Tibial artery (tissue), 4 donors: ENCODE measurements at regions not wholly inside any gene's neighbourhood (a gene's known extent, or its start where the extent isn't known, plus 50 kb on each side); places are given as distances from the start of the nearest gene placed in this dataset.

Source experiments
- DNase-seq, 2 donors: peaks; one replicate each; pipeline ENCODE4 v3.0.0-alpha.2; 2019
- H3K27ac ChIP-seq, 2 donors: fragments of 200-600 bp; sonication (generic) in 1 of 2; 1 replicate in 1 of 2; 2 replicates in 1 of 2; pipeline ENCODE4 v1.5.1; 2018 to 2019; ENCODE audit warnings: mild to moderate bottlenecking in 1 of 2
- H3K27me3 ChIP-seq, 2 donors: fragments of 200-600 bp; sonication (generic) in 1 of 2; one replicate each; pipeline versions ENCODE4 v1.5.1 to v1.6.0; 2016 to 2019
- H3K36me3 ChIP-seq, 3 donors: fragments of 200-600 bp; sonication (generic) in 2 of 3; one replicate each; pipeline ENCODE4 v1.5.1; 2016 to 2019; ENCODE audit warnings: mild to moderate bottlenecking in 2 of 3
- H3K4me1 ChIP-seq, 4 donors: fragments of 200-600 bp; sonication (generic) in 2 of 4; 1 replicate in 3 of 4; 2 replicates in 1 of 4; pipeline ENCODE4 v1.5.1; 2016 to 2019
- H3K4me3 ChIP-seq, 2 donors: fragments of 200-600 bp; sonication (generic) in 1 of 2; 1 replicate in 1 of 2; 2 replicates in 1 of 2; pipeline ENCODE4 v1.5.1; 2018 to 2019; ENCODE audit warnings: mild to moderate bottlenecking in 2 of 2
- H3K9me3 ChIP-seq, 3 donors: fragments of 200-600 bp; sonication (generic) in 1 of 3; one replicate each; pipeline ENCODE4 v1.5.1; 2016 to 2019
- intact Hi-C: fragments of 100-400 bp; cut with DNase I; formaldehyde crosslinking; loops from one replicate; pipeline ENCODE4 v1.15.0; 2023; ENCODE audit warnings: low total_unique reads
- TF ChIP-seq, protein P1 (sequence below), 2 experiments: fragments of 200-600 bp in 1 of 2; fragments of 450-650 bp in 1 of 2; IDR thresholded peaks; one replicate each; pipeline ENCODE4 v1.5.1; 2017 to 2019; ENCODE audit warnings: antibody characterized with exemption in 2 of 2, mild to moderate bottlenecking in 1 of 2, moderate library complexity in 1 of 2

DNA sequence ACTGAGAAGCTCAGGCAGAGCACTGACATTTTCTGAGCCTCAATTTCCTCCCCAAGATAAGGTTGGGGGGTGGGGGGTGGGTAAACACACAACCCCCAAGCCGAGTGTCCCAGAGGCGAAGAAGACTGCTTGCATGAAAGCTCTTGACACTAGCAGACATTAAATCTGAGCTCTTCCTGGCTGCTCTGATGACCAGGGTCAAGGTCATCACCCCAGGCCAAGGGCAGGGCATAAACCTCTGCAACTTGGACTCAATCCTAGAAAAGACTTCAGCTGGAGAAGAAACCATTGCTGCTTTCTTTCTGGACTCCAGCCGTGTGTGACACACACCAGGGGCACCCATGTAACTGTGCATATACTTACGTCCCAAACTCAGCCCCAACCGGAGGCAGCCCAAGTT is 109.0 kb downstream of the BANF2 start:
- TF ChIP-seq, protein P1, sequence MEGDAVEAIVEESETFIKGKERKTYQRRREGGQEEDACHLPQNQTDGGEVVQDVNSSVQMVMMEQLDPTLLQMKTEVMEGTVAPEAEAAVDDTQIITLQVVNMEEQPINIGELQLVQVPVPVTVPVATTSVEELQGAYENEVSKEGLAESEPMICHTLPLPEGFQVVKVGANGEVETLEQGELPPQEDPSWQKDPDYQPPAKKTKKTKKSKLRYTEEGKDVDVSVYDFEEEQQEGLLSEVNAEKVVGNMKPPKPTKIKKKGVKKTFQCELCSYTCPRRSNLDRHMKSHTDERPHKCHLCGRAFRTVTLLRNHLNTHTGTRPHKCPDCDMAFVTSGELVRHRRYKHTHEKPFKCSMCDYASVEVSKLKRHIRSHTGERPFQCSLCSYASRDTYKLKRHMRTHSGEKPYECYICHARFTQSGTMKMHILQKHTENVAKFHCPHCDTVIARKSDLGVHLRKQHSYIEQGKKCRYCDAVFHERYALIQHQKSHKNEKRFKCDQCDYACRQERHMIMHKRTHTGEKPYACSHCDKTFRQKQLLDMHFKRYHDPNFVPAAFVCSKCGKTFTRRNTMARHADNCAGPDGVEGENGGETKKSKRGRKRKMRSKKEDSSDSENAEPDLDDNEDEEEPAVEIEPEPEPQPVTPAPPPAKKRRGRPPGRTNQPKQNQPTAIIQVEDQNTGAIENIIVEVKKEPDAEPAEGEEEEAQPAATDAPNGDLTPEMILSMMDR (IDR thresholded peaks at IDR 0.05), result no peak
- intact Hi-C loops, result no loop called here
- DNase-seq, result peak in 1 of 2 donors; percentile 43
- H3K36me3 ChIP-seq, result no peaks in the 10 kb centered on the region
- H3K9me3 ChIP-seq, result no peaks in the 10 kb centered on the region
- H3K27me3 ChIP-seq, result no peaks in the 10 kb centered on the region
- H3K27ac ChIP-seq, result peak overlapping the region; percentile 62 to 70
- peaks cover 0 to 44% (median 35%) of the 10 kb centered on the region in 4 donors for H3K4me1 ChIP-seq
- no peak overlapping the region for H3K4me3 ChIP-seq

DNA sequence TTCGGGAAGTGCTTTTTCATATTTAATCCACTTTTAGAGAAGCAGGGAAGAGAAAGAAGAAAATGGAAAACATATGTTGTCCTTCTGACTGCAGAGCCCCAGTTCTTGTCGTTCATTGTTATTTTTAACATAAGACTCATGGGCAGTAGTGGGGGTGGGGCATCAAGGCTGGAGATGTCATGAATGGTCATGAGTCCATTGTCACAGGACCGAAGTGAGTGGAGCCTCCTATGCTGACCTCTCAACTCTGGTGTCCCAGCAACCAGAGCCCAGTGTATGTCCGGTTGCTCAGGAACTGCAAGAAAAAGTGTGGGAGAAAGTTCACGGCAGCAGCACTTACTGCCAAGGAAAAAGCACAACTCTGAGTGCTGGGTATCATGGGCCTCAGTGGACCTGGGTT is 108.6 kb downstream of the BANF2 start:
- no peak overlapping the region for H3K4me3 ChIP-seq
- intact Hi-C loops, result no loop called here

DNA sequence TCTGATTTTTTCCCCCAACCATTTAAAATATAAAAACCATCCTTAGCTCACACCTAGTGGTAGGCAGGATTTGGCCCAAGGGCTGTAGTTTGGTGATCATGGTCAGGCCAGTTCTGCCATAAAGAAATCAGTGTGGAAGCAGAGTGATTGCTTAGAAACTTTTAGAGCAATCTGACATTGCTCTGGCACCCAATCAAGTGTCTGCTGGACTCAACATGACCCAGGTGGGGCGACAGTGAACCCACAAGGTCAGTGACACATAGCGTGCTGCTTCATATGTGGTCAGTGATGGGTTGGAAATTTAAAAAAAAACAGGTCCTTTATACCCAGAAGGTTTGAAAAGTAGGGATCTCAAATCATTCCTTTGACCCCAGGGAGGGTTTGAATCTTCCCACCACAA is 107.9 kb downstream of the BANF2 start:
- no peaks in the 10 kb centered on the region for H3K27me3 ChIP-seq
- H3K4me1 ChIP-seq, result peaks cover 0 to 44% (median 35%) of the 10 kb centered on the region in 4 donors
- H3K9me3 ChIP-seq, result no peaks in the 10 kb centered on the region
- no peaks in the 10 kb centered on the region for H3K36me3 ChIP-seq
- H3K27ac ChIP-seq, result peak overlapping the region; percentile 62 to 70
- DNase-seq, result no peak
- TF ChIP-seq, protein P1 (IDR thresholded peaks at IDR 0.05), result no peak
- intact Hi-C loops, result no loop called here
- no peak overlapping the region for H3K4me3 ChIP-seq

More for the DNA sequence above, 108.6 kb downstream of the BANF2 start:
- TF ChIP-seq, protein P1 (IDR thresholded peaks at IDR 0.05), result no peak
- H3K27ac ChIP-seq, result peak overlapping the region; percentile 62 to 70
- peak; percentile 78 to 79 for DNase-seq
- no peaks in the 10 kb centered on the region for H3K27me3 ChIP-seq
- H3K9me3 ChIP-seq, result no peaks in the 10 kb centered on the region
- H3K36me3 ChIP-seq, result no peaks in the 10 kb centered on the region
- H3K4me1 ChIP-seq, result peaks cover 0 to 44% (median 35%) of the 10 kb centered on the region in 4 donors

DNA sequence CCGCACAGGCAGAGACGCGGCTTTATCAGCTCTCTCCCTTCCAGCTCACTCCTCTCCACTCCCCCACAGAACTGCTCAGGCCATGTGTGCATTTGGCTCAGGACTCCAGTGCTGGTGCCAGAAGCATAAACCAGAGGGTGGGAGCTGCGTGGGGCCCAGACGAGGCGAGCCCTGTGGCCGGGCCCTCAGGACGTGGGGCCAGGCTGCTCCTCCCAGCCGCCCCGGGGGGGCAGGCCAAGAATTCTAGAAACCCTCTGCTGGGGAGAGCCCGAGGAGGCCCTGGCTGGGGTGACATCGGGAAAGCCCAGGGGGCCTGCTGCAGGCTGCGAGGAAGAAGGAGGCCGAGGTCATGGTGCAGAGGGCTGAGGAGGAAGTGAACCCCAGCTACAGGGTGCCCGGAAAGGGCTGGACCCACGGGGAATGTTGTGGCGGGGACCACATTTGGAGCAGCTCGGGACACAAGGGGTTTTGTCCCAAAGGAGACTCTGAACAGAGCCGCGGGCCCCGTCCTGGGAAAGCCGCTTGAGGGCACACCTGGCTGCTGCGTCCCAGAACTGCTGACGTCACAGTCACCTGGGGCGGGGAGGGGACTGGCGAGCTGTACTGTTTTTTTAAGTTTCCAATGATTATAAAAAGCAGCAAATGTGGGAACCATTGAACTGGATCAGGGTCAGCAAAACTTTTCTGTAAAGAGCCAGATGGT is 107.1 kb downstream of the BANF2 start:
- H3K27ac ChIP-seq, result peak overlapping the region; percentile 62 to 70
- H3K36me3 ChIP-seq, result no peaks in the 10 kb centered on the region
- H3K4me3 ChIP-seq, result peak overlapping the region; percentile 13 to 26
- H3K27me3 ChIP-seq, result no peaks in the 10 kb centered on the region
- peaks cover 0 to 44% (median 35%) of the 10 kb centered on the region in 4 donors for H3K4me1 ChIP-seq
- H3K9me3 ChIP-seq, result no peaks in the 10 kb centered on the region
- intact Hi-C loops, result no loop called here
- DNase-seq, result peak; percentile 48 to 83
- TF ChIP-seq, protein P1 (IDR thresholded peaks at IDR 0.05), result no peak

DNA sequence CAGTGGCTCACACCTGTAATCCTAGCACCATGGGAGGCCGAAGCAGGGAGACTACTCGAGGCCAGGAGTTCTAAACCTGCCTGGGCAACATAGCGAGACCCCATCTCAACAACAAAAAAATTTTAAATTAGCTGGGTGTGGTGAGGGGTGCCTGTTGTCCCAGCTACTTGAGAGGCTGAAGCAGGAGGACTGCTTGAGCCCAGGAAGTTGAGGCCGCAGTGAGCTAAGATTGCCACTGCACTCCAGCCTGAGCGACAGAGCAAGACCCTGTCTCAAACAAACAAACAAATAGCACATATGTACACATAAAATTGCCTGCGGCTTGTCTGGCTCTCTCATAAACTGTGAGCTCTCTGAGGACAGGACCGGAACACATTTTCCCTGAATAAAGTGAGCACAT is 106.3 kb downstream of the BANF2 start:
- Histone ChIP-seq H3K4me3 (peak overlapping the region; percentile 13 to 26), H3K27me3 (no peaks in the 10 kb centered on the region), H3K27ac (peak overlapping the region; percentile 62 to 70), H3K9me3 (no peaks in the 10 kb centered on the region), H3K4me1 (peaks cover 0 to 44% (median 35%) of the 10 kb centered on the region in 4 donors), H3K36me3 (no peaks in the 10 kb centered on the region)
- DNase-seq, result peak in 1 of 2 donors; percentile 38
- intact Hi-C loops, result no loop called here
- TF ChIP-seq, protein P1 (IDR thresholded peaks at IDR 0.05), result no peak
